ENCODE measurements at regions not wholly inside any gene's neighbourhood (a gene's known extent, or its start where the extent isn't known, plus 50 kb on each side); places are given as distances from the start of the nearest gene placed in this dataset.

GRCh38 chrX:14362721-14363120 is 166.6 kb upstream of the GLRA2 start:
- no peak for TF ChIP-seq ZFP3 (CRISPR knock-in tag; IDR thresholded peaks at IDR 0.05)
- TF ChIP-seq ARNTL (CRISPR knock-in tag; IDR thresholded peaks at IDR 0.05; ENCODE audit: borderline replicate concordance, low read depth), result no peak
- TF ChIP-seq OSR1 (CRISPR knock-in tag; IDR thresholded peaks at IDR 0.05), result no peak
- no peak for TF ChIP-seq RARB (CRISPR knock-in tag; IDR thresholded peaks at IDR 0.05)
- no peak for TF ChIP-seq CREB5 (CRISPR knock-in tag; IDR thresholded peaks at IDR 0.05; ENCODE audit: low read depth)
- no peak for TF ChIP-seq ZFP30 (CRISPR knock-in tag; IDR thresholded peaks at IDR 0.05)
- no peak for TF ChIP-seq PATZ1 (CRISPR knock-in tag; IDR thresholded peaks at IDR 0.05; ENCODE audit: borderline replicate concordance)
- no peak for TF ChIP-seq GLIS3 (CRISPR knock-in tag; IDR thresholded peaks at IDR 0.05)
- no peak for TF ChIP-seq POU6F1 (CRISPR knock-in tag; IDR thresholded peaks at IDR 0.05; ENCODE audit: borderline replicate concordance, low read depth)
